ENCODE measurements at regions not wholly inside any gene's neighbourhood (a gene's known extent, or its start where the extent isn't known, plus 50 kb on each side); places are given as distances from the start of the nearest gene placed in this dataset.

DNA sequence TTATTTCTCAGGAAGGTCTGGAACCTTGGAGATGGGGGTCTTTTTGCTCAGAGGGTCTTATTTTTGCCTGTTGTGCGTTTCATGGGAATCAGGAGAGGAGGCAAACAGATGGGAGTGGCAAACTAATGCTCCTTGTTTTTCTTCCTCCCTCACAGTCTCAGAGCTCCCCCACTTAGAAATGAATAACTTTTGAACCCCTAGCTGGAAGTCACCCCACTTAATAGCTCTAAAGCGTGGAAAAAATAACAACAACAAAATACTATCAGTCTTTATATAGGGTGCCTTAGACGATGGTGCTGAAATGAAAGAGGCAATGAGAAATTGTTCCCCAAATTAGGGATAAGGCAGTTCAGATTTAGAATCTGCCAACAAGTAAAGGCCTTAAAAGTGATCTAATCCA is 76.8 kb upstream of the BDNF start:
- ATAC-seq (no peak), DNase-seq (ENCODE audit: low read depth, low spot score) (no peak), FAIRE-seq (no peak)
- H3K4me2 ChIP-seq (ENCODE audit: control insufficient read depth, insufficient read depth), result no peak overlapping the region
- H3K36me3 ChIP-seq (ENCODE audit: control insufficient read depth in 2 of 2, insufficient read depth in 2 of 2, low read length in 1 of 2), result no peaks in the 10 kb centered on the region
- BruUV-seq (replicated peaks), result no TSS peak
- H3K4me3 ChIP-seq, result no peak overlapping the region
- ChIA-PET RAD21 (ENCODE audit: unreplicated experiment) (no interaction called here), CTCF (no interaction called here), SMC1A (ENCODE audit: uncharacterized antibody, unreplicated experiment) (no interaction called here), POLR2A (no interaction called here)
- H3K27ac ChIP-seq (ENCODE audit: control insufficient read depth, insufficient read depth), result no peak overlapping the region
- no peaks in the 10 kb centered on the region for H3K79me2 ChIP-seq (ENCODE audit: control insufficient read depth, insufficient read depth, low read length)
- no peaks in the 10 kb centered on the region for H4K20me1 ChIP-seq (ENCODE audit: control insufficient read depth, insufficient read depth)
- TF ChIP-seq ZNF217 (IDR thresholded peaks at IDR 0.05), result no peak
- no peak for TF ChIP-seq MXI1 (IDR thresholded peaks at IDR 0.05; ENCODE audit: low read depth, low read length)
- no peak for TF ChIP-seq POU2F2 (IDR thresholded peaks at IDR 0.05; ENCODE audit: borderline replicate concordance, low read depth, low read length)
- no peak for TF ChIP-seq CHD4 (IDR thresholded peaks at IDR 0.05)
- TF ChIP-seq DPF2 (IDR thresholded peaks at IDR 0.05), result no peak
- TF ChIP-seq GATAD2B (conservative IDR thresholded peaks at IDR 0.05; ENCODE audit: low read depth), result no peak
- TF ChIP-seq, protein P1, sequence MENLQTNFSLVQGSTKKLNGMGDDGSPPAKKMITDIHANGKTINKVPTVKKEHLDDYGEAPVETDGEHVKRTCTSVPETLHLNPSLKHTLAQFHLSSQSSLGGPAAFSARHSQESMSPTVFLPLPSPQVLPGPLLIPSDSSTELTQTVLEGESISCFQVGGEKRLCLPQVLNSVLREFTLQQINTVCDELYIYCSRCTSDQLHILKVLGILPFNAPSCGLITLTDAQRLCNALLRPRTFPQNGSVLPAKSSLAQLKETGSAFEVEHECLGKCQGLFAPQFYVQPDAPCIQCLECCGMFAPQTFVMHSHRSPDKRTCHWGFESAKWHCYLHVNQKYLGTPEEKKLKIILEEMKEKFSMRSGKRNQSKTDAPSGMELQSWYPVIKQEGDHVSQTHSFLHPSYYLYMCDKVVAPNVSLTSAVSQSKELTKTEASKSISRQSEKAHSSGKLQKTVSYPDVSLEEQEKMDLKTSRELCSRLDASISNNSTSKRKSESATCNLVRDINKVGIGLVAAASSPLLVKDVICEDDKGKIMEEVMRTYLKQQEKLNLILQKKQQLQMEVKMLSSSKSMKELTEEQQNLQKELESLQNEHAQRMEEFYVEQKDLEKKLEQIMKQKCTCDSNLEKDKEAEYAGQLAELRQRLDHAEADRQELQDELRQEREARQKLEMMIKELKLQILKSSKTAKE (IDR thresholded peaks at IDR 0.05; ENCODE audit: low read depth, poor library complexity, severe bottlenecking), result no peak
- no peak for TF ChIP-seq KAT2A (conservative IDR thresholded peaks at IDR 0.05; ENCODE audit: control insufficient read depth, low read depth, low read length)
- TF ChIP-seq, protein P2, sequence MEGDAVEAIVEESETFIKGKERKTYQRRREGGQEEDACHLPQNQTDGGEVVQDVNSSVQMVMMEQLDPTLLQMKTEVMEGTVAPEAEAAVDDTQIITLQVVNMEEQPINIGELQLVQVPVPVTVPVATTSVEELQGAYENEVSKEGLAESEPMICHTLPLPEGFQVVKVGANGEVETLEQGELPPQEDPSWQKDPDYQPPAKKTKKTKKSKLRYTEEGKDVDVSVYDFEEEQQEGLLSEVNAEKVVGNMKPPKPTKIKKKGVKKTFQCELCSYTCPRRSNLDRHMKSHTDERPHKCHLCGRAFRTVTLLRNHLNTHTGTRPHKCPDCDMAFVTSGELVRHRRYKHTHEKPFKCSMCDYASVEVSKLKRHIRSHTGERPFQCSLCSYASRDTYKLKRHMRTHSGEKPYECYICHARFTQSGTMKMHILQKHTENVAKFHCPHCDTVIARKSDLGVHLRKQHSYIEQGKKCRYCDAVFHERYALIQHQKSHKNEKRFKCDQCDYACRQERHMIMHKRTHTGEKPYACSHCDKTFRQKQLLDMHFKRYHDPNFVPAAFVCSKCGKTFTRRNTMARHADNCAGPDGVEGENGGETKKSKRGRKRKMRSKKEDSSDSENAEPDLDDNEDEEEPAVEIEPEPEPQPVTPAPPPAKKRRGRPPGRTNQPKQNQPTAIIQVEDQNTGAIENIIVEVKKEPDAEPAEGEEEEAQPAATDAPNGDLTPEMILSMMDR (IDR thresholded peaks at IDR 0.05 in 2 of 3, conservative IDR thresholded peaks at IDR 0.05 in 1 of 3; ENCODE audit: control insufficient read depth in 2 of 3, extremely low read depth in 1 of 3, insufficient read depth in 1 of 3, low read depth in 3 of 3, low read length in 3 of 3), result no peak
- no peak for TF ChIP-seq HDAC2 (IDR thresholded peaks at IDR 0.05)
- no peaks in the 10 kb centered on the region for H3K4me1 ChIP-seq (ENCODE audit: control insufficient read depth, insufficient read depth, low read length)
- WGBS (ENCODE audit: insufficient coverage, insufficient replicate concordance, low lambda C conversion rate, missing lambda C conversion rate), result 14% methylated on average over 3 of the region's 3 CpGs
- no peak overlapping the region for H3K9ac ChIP-seq (ENCODE audit: control insufficient read depth, insufficient read depth, low read length)
- in situ Hi-C loops (cut with MboI), result no loop called here
- no peaks in the 10 kb centered on the region for H3K27me3 ChIP-seq (replicated peaks in 1 of 2; ENCODE audit: control insufficient read depth in 2 of 2, insufficient read depth in 2 of 2, low read length in 1 of 2)
- intact Hi-C loops (cut with micrococcal nuclease; ENCODE audit: unreplicated experiment), result no loop called here
- H3K9me3 ChIP-seq (replicated peaks; ENCODE audit: control insufficient read depth, insufficient read depth, low read length), result no peaks in the 10 kb centered on the region
- no peak overlapping the region for H2AFZ ChIP-seq (ENCODE audit: control insufficient read depth, low read depth, low read length)
